Astrocyte (in vitro differentiated cells and primary cell): ENCODE measurements at regions not wholly inside any gene's neighbourhood (a gene's known extent, or its start where the extent isn't known, plus 50 kb on each side); places are given as distances from the start of the nearest gene placed in this dataset.

ENCODE experiments used
- DNase-seq: peaks from one replicate; pipeline ENCODE4 v3.0.0-alpha.2; 2010; ENCODE audit warnings: low read depth
- FAIRE-seq: peaks from 2 replicates; lab custom pipeline; 2011; peaks lifted over from hg19 to GRCh38; lab: Jason Lieb, UNC
- H2AFZ ChIP-seq: 2 replicates; pipeline ENCODE4 v1.6.0; 2012; ENCODE audit warnings: low read depth, low read length, inconsistent platforms
- H3K27ac ChIP-seq: 2 replicates; pipeline ENCODE4 v1.5.1; 2011; ENCODE audit warnings: low read depth, low read length, inconsistent platforms
- H3K27me3 ChIP-seq: 2 replicates; pipeline ENCODE4 v1.6.0; 2011; ENCODE audit warnings: low read length, inconsistent platforms; ENCODE audit not compliant: insufficient read depth
- H3K36me3 ChIP-seq: 2 replicates; pipeline ENCODE4 v1.5.1; 2011; ENCODE audit warnings: low read length, inconsistent platforms; ENCODE audit not compliant: insufficient read depth
- H3K4me1 ChIP-seq: 2 replicates; pipeline ENCODE4 v1.5.1; 2011; ENCODE audit warnings: low read length, inconsistent platforms; ENCODE audit not compliant: insufficient read depth
- H3K4me2 ChIP-seq: 2 replicates; pipeline ENCODE4 v1.6.0; 2012; ENCODE audit warnings: low read length, inconsistent platforms
- H3K4me3 ChIP-seq: 2 replicates; pipeline ENCODE4 v1.5.1; 2011; ENCODE audit warnings: low read depth, mild to moderate bottlenecking, low read length, inconsistent platforms; ENCODE audit not compliant: insufficient read depth
- H3K79me2 ChIP-seq: 2 replicates; pipeline ENCODE4 v1.6.0; 2012; ENCODE audit warnings: mild to moderate bottlenecking, low read length, inconsistent platforms; ENCODE audit not compliant: insufficient read depth
- H3K9ac ChIP-seq: 2 replicates; pipeline ENCODE4 v1.6.0; 2012; ENCODE audit warnings: mild to moderate bottlenecking, low read length, inconsistent platforms
- H3K9me3 ChIP-seq: 2 replicates; pipeline ENCODE4 v1.5.1; 2012; ENCODE audit warnings: low read depth, mild to moderate bottlenecking, low read length, inconsistent platforms; ENCODE audit not compliant: insufficient read depth
- H4K20me1 ChIP-seq: 2 replicates; pipeline ENCODE4 v1.6.0; 2012; ENCODE audit warnings: low read length, inconsistent platforms; ENCODE audit not compliant: insufficient read depth
- H3K27ac Mint-ChIP-seq: one replicate; pipeline ENCODE4 v1.8.0; 2021; ENCODE audit warnings: mild to moderate bottlenecking, mixed read lengths; ENCODE audit not compliant: unreplicated experiment
- H3K27me3 Mint-ChIP-seq: one replicate; pipeline ENCODE4 v1.8.0; 2021; ENCODE audit warnings: low read depth, mixed read lengths; ENCODE audit not compliant: unreplicated experiment
- H3K36me3 Mint-ChIP-seq: one replicate; pipeline ENCODE4 v1.8.0; 2021; ENCODE audit warnings: low read depth, mixed read lengths; ENCODE audit not compliant: unreplicated experiment
- H3K4me1 Mint-ChIP-seq: one replicate; pipeline ENCODE4 v1.8.0; 2021; ENCODE audit warnings: low read depth, mixed read lengths; ENCODE audit not compliant: unreplicated experiment
- H3K4me3 Mint-ChIP-seq: one replicate; pipeline ENCODE4 v1.8.0; 2021; ENCODE audit warnings: mild to moderate bottlenecking, moderate library complexity, mixed read lengths; ENCODE audit not compliant: unreplicated experiment
- H3K9me3 Mint-ChIP-seq: one replicate; pipeline ENCODE4 v1.8.0; 2021; ENCODE audit warnings: mild to moderate bottlenecking, mixed read lengths; ENCODE audit not compliant: unreplicated experiment
- CTCF ChIP-seq: IDR thresholded peaks from 2 replicates; pipeline ENCODE4 v1.5.1; 2011; ENCODE audit warnings: low read depth, mild to moderate bottlenecking, inconsistent platforms, low read length, moderate library complexity; ENCODE audit not compliant: insufficient read depth
- EZH2 ChIP-seq: IDR thresholded peaks from 2 replicates; pipeline ENCODE4 v1.6.1; 2012; ENCODE audit warnings: mild to moderate bottlenecking, low read length, inconsistent platforms; ENCODE audit not compliant: insufficient read depth

DNA sequence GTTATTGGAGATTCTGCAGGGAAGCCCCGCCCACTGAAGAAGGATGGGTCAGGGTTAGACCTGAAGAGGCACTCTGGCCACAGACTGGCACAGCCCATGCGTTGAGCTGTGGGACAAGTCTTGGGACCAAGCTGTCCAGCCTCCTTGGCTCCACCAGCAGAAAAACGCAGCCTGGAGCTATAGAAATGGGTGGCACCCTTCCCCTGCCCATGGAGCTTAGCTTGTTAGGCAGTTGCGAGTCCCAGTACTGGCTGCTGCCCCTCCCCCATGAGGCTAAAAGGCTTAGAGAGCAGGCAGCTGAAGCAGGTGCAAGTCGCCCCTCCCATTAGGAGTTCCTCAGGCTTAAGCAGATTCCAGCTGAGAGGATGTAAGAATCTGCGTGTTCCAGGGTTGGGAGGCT lies 1124.0 kb upstream of the TMEM132C start:
- Histone ChIP-seq H3K4me2 (no peak overlapping the region), H3K27ac (no peak overlapping the region), H3K4me3 (no peak overlapping the region), H3K27me3 (no peaks in the 10 kb centered on the region), H2AFZ (no peak overlapping the region), H3K9ac (no peak overlapping the region), H3K36me3 (no peaks in the 10 kb centered on the region), H4K20me1 (no peaks in the 10 kb centered on the region), H3K4me1 (peaks cover 10% of the 10 kb centered on the region), H3K9me3 (no peaks in the 10 kb centered on the region), H3K79me2 (no peaks in the 10 kb centered on the region)
- Mint-ChIP-seq H3K36me3 (no peaks in the 10 kb centered on the region), H3K4me3 (no peak overlapping the region), H3K27me3 (no peaks in the 10 kb centered on the region), H3K27ac (no peak overlapping the region), H3K4me1 (no peaks in the 10 kb centered on the region), H3K9me3 (peaks cover 15% of the 10 kb centered on the region)
- FAIRE-seq = no peak
- no peak for TF ChIP-seq EZH2
- no peak for TF ChIP-seq CTCF
- DNase-seq = no peak

- no peaks in the 10 kb centered on the region for H4K20me1 ChIP-seq
- no peak for FAIRE-seq
- H3K4me1 ChIP-seq = peaks cover 10% of the 10 kb centered on the region
- no peaks in the 10 kb centered on the region for H3K36me3 ChIP-seq
- no peak for TF ChIP-seq EZH2
- no peak for TF ChIP-seq CTCF
- no peak overlapping the region for H2AFZ ChIP-seq
- no peak overlapping the region for H3K27ac Mint-ChIP-seq
- no peak overlapping the region for H3K4me2 ChIP-seq
- no peaks in the 10 kb centered on the region for H3K36me3 Mint-ChIP-seq
- H3K4me3 Mint-ChIP-seq = no peak overlapping the region
- H3K27me3 Mint-ChIP-seq = no peaks in the 10 kb centered on the region
- H3K79me2 ChIP-seq = no peaks in the 10 kb centered on the region
- no peaks in the 10 kb centered on the region for H3K9me3 ChIP-seq
- no peak for DNase-seq
- peaks cover 12% of the 10 kb centered on the region for H3K9me3 Mint-ChIP-seq
- H3K4me3 ChIP-seq = no peak overlapping the region
- H3K4me1 Mint-ChIP-seq = no peaks in the 10 kb centered on the region
- no peaks in the 10 kb centered on the region for H3K27me3 ChIP-seq
- no peak overlapping the region for H3K9ac ChIP-seq
- H3K27ac ChIP-seq = no peak overlapping the region
Measured at GRCh38 chr12:127144770-127145169, 1122.2 kb upstream of the TMEM132C start.

- Histone ChIP-seq H3K9me3 (no peaks in the 10 kb centered on the region), H3K4me1 (peaks cover 10% of the 10 kb centered on the region), H3K4me2 (peak overlapping the region; percentile 89), H3K27ac (no peak overlapping the region), H3K36me3 (no peaks in the 10 kb centered on the region), H3K9ac (peak overlapping the region; percentile 78), H3K4me3 (peak overlapping the region; percentile 65), H2AFZ (peak overlapping the region; percentile 100), H3K79me2 (no peaks in the 10 kb centered on the region), H3K27me3 (no peaks in the 10 kb centered on the region), H4K20me1 (no peaks in the 10 kb centered on the region)
- no peaks in the 10 kb centered on the region for H3K4me1 Mint-ChIP-seq
- DNase-seq (no peak), FAIRE-seq (no peak)
- no peaks in the 10 kb centered on the region for H3K27me3 Mint-ChIP-seq
- H3K36me3 Mint-ChIP-seq = no peaks in the 10 kb centered on the region
- no peak overlapping the region for H3K27ac Mint-ChIP-seq
- H3K9me3 Mint-ChIP-seq = peaks cover 8% of the 10 kb centered on the region
- H3K4me3 Mint-ChIP-seq = no peak overlapping the region
- TF ChIP-seq CTCF (no peak), EZH2 (no peak)
Measured at GRCh38 chr12:127145241-127145928, 1121.6 kb upstream of the TMEM132C start.
